Heart left ventricle (tissue), 13 donors: ENCODE measurements at regions not wholly inside any gene's neighbourhood (a gene's known extent, or its start where the extent isn't known, plus 50 kb on each side); places are given as distances from the start of the nearest gene placed in this dataset.

Experiments used
- POLR2A ChIP-seq, 2 donors: fragments of 450-650 bp; IDR thresholded peaks; one replicate each; pipeline ENCODE4 v1.6.1; 2017; ENCODE audit warnings: antibody characterized with exemption in 2 of 2, mild to moderate bottlenecking in 2 of 2, moderate library complexity in 2 of 2
- TF ChIP-seq, protein P1 (sequence below), 12 donors: fragments of 200-600 bp; sonication (generic) in 4 of 12; IDR thresholded peaks; one replicate each; pipeline versions ENCODE4 v1.5.0 to v1.8.0; 2018 to 2022; ENCODE audit warnings: antibody characterized with exemption in 12 of 12, mild to moderate bottlenecking in 5 of 12
- donor health status: ischemic (EF 13 %, LVEDD 7.1; RV severe dilation, severe dysfunction).
- donor health status: DM: no; HTN: yes; CAD: no.
- donor health status: DM: no; HTN: no; CAD: no.
- donor health status: ischemic (EF 25% LVEDD 6.9; RV normal size, moderate dysfunction).
- donor health status: ischemic (EF 25% LVEDD 5.7; RV mildly dilated, moderate dysfunction).
- donor health status: ischemic (EF 35%, LVEDD 5.7; RV mildly dilated, moderate dysfunction).
- donor health status: nonischemic (EF 11% LVEDD 7.7; RV severe dilation, severe dysfunction).
- donor health status: DM: yes; HTN: yes; CAD: no.
- donor health status: PGD.
- donor health status: ischemic (EF 29% LVEDD 5.4; RV normal size, mild dysfunction).
- donor health status: nonischemic (EF 23%, LVEDD 6.1; RV moderate dilation, normal function).

DNA sequence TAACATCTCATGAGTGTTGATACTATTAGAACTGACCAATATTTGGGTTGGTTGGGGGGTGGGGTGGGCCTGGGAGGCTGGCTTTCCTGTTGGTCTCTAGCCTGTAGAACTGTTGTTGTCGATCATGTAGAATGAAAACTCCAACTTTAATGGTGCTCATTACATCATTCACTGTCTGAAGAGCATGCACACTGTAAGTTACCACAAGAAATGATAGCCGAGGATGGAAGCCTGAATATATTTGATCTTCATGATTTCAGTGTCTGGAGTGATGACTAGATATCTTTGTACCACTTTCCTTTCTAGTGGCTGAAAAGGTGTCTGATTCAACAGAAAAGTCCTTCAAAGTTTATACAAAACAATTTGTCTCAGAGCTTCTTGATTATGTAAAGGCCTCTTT lies 123.6 kb downstream of the XCL2 start:
- no peak for TF ChIP-seq POLR2A (IDR thresholded peaks at IDR 0.05)
- TF ChIP-seq, protein P1, sequence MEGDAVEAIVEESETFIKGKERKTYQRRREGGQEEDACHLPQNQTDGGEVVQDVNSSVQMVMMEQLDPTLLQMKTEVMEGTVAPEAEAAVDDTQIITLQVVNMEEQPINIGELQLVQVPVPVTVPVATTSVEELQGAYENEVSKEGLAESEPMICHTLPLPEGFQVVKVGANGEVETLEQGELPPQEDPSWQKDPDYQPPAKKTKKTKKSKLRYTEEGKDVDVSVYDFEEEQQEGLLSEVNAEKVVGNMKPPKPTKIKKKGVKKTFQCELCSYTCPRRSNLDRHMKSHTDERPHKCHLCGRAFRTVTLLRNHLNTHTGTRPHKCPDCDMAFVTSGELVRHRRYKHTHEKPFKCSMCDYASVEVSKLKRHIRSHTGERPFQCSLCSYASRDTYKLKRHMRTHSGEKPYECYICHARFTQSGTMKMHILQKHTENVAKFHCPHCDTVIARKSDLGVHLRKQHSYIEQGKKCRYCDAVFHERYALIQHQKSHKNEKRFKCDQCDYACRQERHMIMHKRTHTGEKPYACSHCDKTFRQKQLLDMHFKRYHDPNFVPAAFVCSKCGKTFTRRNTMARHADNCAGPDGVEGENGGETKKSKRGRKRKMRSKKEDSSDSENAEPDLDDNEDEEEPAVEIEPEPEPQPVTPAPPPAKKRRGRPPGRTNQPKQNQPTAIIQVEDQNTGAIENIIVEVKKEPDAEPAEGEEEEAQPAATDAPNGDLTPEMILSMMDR (IDR thresholded peaks at IDR 0.05) = no peak
